GM21619 (cell line): ENCODE measurements at regions not wholly inside any gene's neighbourhood (a gene's known extent, or its start where the extent isn't known, plus 50 kb on each side); places are given as distances from the start of the nearest gene placed in this dataset.

Experiments used
- ATAC-seq: cut with Tn5 transposase; IDR thresholded peaks from one replicate; pipeline ENCODE4 v1.9.1; 2021; ENCODE audit not compliant: unreplicated experiment

GRCh38 chr15:93150910-93151881 lies 62.2 kb upstream of the RGMA start:
- no peak for ATAC-seq

GRCh38 chr15:93146601-93147000 lies 57.6 kb upstream of the RGMA start:
- ATAC-seq = no peak

- no peak for ATAC-seq
Observed at GRCh38 chr15:93146196-93146595, 57.2 kb upstream of the RGMA start.

- no peak for ATAC-seq
Observed at GRCh38 chr15:93144463-93145236, 55.6 kb upstream of the RGMA start.

- ATAC-seq = no peak
Observed at GRCh38 chr15:93143186-93143585, 54.2 kb upstream of the RGMA start.

GRCh38 chr15:93141371-93141794 lies 52.4 kb upstream of the RGMA start:
- peak; percentile 99 for ATAC-seq

GRCh38 chr15:93139436-93139835 lies 50.4 kb upstream of the RGMA start:
- no peak for ATAC-seq

GRCh38 chr15:93138681-93139250 lies 49.8 kb upstream of the RGMA start:
- no peak for ATAC-seq
